Embryonic facial prominence (tissue), 1 donor: ENCODE measurements at regions not wholly inside any gene's neighbourhood (a gene's known extent, or its start where the extent isn't known, plus 50 kb on each side); places are given as distances from the start of the nearest gene placed in this dataset.

Experiments
- DNase-seq: peaks from one replicate; pipeline ENCODE4 v3.0.0-alpha.2; 2016; ENCODE audit errors: extremely low spot score

DNA sequence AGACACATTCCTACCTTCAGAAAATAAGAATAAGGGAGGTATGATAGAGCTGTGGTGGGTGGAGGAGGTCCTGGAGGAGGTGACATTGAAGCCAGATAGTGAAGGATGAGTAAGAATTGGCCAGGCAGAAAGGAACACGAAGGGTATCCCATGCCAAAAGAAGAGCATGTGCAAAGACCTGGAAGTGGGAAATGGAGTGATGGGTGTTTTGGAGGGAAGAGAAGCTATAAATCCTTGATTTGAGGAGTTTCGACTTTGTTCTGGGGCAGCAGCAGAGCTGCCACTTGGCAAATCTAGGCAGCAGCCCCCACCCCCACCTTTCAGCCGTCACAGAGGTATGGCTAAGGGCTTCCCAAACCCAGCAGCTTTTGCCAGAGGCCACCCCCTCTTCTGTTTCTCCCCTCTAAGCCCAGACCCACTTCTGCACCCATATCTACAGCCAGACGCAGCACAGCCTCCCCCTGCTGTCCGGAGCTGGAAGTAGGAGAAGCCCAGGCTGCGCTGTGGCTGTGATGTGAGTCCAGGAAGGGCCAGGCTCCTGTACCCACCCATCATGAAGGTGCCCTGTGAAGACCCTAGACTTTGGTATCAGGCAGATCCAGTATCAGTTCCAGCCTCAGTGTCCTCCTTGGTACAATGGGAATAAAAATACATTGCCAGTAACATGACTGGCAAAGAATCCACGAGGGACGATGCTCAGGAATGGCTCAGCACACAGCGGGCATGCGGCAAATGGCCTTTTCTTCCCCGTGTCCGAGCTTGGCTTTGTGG lies 188.7 kb upstream of the LINGO1 start:
- peak; percentile 63 for DNase-seq

- no peak for DNase-seq
Observed at GRCh38 chr15:77819851-77820728, 187.4 kb upstream of the LINGO1 start.

DNA sequence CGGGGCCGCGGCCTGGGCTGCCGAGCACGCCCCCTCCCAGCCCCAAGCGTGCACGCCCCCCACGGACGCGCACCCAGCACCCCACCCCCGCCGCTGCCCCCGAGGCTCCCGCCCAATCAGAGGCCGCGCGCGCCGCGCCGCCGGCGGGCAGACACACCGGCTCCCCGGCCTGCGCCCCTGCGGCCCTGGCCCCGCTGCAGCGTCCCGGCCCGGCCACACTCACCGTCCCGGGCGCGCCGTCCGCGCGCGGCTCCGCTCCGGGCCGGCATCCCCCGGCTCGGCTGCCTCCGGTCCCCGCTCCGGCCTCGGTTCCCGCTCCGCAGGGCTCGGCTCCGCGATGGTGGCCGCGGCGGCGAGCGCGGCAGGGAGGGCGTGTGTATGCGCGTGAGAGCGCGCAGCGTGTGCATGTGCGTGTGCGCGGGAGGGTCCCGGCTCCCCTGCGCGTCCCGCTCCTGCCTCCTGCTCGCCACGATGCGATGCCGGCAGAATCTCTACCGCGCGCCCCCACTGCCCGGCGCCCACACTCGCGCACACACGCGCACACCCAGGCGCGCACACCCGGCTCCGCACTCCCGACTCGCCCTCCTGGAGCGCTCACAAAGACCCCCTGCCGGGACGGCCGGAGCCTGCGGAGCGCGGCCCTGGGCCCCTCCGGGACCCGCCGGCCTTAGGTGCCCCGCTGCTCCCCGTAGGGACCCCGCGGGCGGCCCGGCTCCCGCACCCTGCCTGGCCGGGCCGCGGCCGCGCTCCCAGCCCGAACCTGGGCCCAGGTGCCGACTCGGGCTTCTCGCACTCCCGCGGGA lies 186.5 kb upstream of the LINGO1 start:
- DNase-seq, result no peak

DNA sequence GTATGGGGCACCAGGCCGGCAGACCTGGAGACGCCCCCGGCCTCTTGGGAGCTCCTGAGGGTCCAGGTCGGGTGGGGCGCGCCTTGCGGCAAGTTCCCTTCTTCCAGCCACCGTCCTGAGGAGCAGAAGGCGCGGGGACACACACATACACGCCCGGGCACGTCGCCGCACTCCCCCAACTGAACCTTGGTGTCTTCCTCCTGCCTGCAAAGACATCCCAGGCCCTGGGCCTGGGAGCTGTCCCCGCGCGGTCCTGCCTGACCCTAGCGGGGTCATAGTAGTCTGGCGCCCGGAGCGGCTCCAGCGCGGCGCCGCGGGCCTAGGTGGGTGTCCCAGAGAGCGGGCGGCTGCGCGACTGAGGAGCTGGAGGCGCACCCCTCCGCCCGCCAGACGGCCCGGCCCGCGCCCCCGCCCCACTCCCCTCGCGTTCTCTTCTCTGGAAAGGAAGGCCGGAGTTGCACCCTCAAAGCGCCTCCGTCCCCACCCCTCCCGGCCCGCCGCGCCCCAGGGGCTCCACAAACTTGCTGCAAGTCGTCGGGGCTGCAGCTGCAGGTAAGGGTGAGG lies 185.9 kb upstream of the LINGO1 start:
- no peak for DNase-seq

GRCh38 chr15:77817434-77817833 lies 184.7 kb upstream of the LINGO1 start:
- DNase-seq, result no peak

- no peak for DNase-seq
Observed at GRCh38 chr15:77816983-77817382, 184.3 kb upstream of the LINGO1 start.

GRCh38 chr15:77815015-77815414 lies 182.3 kb upstream of the LINGO1 start:
- no peak for DNase-seq

- DNase-seq, result no peak
Observed at GRCh38 chr15:77812664-77813063, 180.0 kb upstream of the LINGO1 start.

DNA sequence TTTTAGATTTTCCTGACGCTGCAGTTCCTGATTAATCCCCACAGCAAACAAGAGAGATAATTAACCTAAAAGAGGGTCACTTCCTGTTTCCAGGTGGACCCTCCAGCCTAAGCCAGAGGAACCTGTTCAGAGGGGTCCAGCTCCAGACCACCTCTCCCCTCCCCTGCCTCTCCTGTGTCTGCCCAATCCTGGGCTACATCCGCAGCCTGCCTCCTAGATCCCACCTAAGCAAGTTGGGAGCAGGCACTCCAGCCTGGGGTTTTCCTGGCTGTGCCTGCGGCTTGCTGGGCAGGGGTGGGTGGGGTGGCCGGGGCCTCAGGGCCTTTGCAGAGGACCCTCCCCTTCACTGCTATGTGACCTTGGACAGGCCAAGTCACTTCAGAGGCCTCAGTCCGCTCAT lies 178.6 kb upstream of the LINGO1 start:
- DNase-seq, result no peak

DNA sequence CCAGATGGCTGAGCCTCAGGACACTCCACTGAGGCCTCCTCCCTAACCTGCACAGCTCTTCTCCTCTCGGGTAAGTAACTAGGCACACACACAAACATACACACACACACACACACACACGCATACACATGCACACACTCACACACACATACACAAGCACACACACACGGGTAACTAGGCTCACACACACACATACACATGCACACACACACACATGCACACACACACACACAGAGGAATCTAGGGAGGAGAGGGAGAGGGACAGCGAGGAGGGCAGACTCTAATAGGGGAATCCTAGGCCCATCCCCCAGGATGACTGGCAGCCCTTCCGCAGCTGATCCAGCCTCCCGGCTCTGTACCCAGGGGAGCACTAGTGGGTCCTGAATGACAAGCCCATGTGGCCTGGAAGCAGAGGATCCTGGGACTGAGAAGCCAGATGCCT lies 177.4 kb upstream of the LINGO1 start:
- DNase-seq, result peak; percentile 25

DNA sequence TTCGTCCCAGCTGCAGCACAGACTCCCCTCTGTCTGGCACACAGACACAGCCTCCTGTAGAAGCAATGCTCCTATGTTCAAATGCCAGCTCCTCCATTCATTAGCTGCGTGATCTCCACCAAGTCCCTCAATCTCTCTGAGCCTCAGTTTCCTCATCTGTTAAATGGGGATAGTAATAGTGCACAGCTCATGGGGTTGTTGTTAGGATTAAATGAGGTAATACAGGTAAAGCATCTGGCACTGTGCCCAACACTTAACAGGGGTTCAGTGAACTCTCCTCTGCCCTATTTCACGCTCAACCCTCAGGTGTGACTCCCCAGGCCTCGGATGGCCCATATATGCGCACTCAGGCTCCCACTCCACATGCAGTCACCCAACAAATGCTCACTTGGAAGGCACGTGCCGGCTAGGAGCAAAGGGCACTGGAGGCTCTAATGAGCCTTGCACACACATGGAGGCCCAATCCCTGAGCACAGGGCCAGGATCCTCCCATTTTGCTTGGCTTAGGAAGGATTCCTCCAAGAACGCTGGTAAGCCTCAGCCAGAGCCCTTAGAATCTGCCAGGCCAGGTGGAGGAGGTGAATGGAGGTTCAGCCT lies 176.0 kb upstream of the LINGO1 start:
- DNase-seq, result no peak

GRCh38 chr15:77808075-77808474 lies 175.4 kb upstream of the LINGO1 start:
- DNase-seq, result no peak

- no peak for DNase-seq
Observed at GRCh38 chr15:77807611-77808010, 174.9 kb upstream of the LINGO1 start.

GRCh38 chr15:77807115-77807514 lies 174.4 kb upstream of the LINGO1 start:
- DNase-seq, result no peak

DNA sequence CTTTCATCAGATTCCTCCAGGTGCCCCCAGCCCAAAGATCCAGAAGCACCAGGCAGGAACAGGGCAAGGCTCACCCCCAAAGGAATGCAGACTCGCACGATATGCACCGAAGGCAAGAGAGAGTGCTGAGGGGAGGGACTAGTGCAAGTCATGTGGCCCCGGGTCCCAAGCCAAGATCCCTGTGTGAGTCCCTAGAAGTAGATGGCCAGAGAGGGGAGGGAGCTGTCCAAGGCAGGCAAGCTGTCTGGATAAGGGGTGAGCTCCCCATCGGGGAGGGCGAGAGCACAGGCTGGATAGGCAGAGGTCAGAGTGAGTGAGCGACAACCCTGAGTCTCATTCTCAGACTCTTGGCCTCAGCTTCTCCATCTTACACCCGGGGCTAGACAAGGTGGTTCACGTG lies 171.5 kb upstream of the LINGO1 start:
- DNase-seq, result no peak

DNA sequence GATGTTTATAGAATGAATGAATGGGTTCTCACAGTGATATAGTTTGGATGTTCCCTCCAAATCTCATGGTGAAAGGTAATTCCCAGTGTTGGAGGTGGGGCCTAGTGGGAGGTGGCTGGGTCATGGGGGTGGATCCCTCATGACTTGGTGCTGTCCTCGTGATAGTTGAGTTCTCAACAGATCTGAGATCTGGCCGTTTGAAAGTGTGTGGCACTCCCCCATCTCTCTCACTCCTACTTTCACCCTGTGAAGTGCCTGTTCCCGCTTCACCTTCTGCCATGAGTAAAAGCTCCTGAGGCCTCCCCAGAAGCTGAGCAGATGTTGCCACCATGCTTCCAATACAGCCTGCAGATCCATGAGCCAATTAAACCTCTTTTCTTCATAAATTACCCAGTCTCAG lies 170.8 kb upstream of the LINGO1 start:
- no peak for DNase-seq

DNA sequence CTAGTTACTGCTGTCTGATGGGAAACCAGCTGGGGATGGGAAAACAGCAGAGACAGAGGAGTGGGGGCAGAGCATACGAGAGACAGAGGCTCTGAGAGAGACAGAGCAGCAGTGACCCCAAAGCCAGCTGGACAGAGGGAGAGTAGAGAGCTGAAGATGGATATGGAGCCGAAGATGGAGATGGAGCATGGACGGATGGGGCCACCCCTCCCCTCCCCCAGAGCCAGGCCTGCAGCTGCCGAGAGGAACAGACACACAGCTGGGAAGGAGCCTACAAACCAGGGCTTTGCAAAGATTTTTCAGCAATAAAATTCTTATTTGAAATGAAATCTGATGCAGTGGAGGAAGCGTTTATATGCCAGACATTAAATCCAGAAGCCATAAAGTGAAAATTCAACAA lies 167.6 kb upstream of the LINGO1 start:
- no peak for DNase-seq

DNA sequence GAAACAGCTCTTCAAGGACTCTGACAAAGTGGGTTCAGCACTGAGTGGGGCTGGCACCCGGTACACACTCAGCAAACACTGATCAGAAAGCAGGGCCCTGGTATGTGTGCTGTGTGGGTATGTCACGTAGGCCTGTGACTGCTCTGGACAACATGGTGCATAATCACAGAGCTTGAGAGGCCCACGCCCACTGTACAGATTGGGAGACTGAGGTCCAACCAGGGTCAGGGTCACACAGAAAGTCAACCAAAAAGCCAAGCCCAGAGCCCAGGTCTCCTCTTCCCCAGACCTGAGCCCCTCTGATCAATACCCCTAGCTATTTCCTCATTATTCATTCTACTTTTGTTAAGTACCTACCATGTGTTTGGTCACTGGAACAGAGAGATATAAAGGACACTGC lies 166.1 kb upstream of the LINGO1 start:
- no peak for DNase-seq

DNA sequence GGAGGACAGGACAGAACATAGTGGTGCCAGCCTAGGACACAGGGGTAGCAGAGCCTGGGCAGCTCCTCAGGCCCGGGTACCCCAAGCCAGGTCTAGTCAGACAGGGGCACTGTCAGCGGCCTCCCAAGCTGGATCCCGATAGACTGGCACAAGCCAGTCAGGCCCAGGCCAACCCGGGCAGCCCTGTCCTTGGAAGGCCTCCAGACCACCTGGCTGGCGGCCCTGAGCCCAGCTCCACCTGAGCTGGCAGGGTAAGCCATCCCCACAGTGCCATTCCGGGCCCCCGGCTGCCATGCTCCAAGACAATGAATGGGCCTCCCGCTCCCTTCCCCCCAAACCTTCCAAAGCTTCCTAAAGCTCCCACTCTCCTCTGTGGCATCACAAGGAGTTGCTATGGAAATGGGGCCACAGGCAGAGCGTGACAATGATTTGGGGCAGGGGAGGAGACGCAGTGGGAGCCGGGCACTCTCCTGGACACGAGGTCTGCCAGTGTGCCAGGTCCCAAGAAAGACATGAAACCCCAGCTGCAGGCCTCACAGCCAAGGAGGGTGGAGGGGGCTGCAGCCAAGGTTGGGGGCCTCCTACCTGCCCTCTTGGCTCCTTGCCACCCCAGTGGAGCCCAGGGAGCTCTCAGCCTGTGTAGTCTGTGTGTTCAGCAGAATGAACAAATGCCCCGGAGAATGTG lies 165.6 kb upstream of the LINGO1 start:
- no peak for DNase-seq

- DNase-seq, result no peak
Observed at GRCh38 chr15:77797270-77797669, 164.6 kb upstream of the LINGO1 start.
